GM18861 (cell line): ENCODE measurements at regions not wholly inside any gene's neighbourhood (a gene's known extent, or its start where the extent isn't known, plus 50 kb on each side); places are given as distances from the start of the nearest gene placed in this dataset.

Experiments used
- ATAC-seq: cut with Tn5 transposase; IDR thresholded peaks from one replicate; pipeline ENCODE4 v1.9.1; 2021; ENCODE audit not compliant: unreplicated experiment

GRCh38 chr9:79120941-79121340, 450.8 kb upstream of the TLE4 start:
- no peak for ATAC-seq

- ATAC-seq, result no peak
Measured at GRCh38 chr9:79123415-79123814, 448.4 kb upstream of the TLE4 start.

GRCh38 chr9:79127661-79128060, 444.1 kb upstream of the TLE4 start:
- no peak for ATAC-seq

- no peak for ATAC-seq
Measured at GRCh38 chr9:79129865-79130480, 441.8 kb upstream of the TLE4 start.

- no peak for ATAC-seq
Measured at GRCh38 chr9:79131246-79131774, 440.5 kb upstream of the TLE4 start.

GRCh38 chr9:79131824-79132377, 439.9 kb upstream of the TLE4 start:
- ATAC-seq, result no peak

GRCh38 chr9:79134654-79135053, 437.1 kb upstream of the TLE4 start:
- ATAC-seq, result no peak

- ATAC-seq, result no peak
Measured at GRCh38 chr9:79135681-79136415, 435.9 kb upstream of the TLE4 start.

- no peak for ATAC-seq
Measured at GRCh38 chr9:79140751-79141150, 431.0 kb upstream of the TLE4 start.

GRCh38 chr9:79143211-79143610, 428.6 kb upstream of the TLE4 start:
- no peak for ATAC-seq

GRCh38 chr9:79145442-79145841, 426.3 kb upstream of the TLE4 start:
- ATAC-seq, result no peak

GRCh38 chr9:79149585-79149984, 422.2 kb upstream of the TLE4 start:
- no peak for ATAC-seq

- no peak for ATAC-seq
Measured at GRCh38 chr9:79151791-79152190, 420.0 kb upstream of the TLE4 start.

GRCh38 chr9:79152306-79152705, 419.5 kb upstream of the TLE4 start:
- ATAC-seq, result no peak

- ATAC-seq, result no peak
Measured at GRCh38 chr9:79154806-79155205, 417.0 kb upstream of the TLE4 start.

- no peak for ATAC-seq
Measured at GRCh38 chr9:79155308-79155707, 416.5 kb upstream of the TLE4 start.

GRCh38 chr9:79163544-79163943, 408.2 kb upstream of the TLE4 start:
- no peak for ATAC-seq

- no peak for ATAC-seq
Measured at GRCh38 chr9:79164406-79164805, 407.4 kb upstream of the TLE4 start.

- no peak for ATAC-seq
Measured at GRCh38 chr9:79165020-79165780, 406.6 kb upstream of the TLE4 start.

- ATAC-seq, result no peak
Measured at GRCh38 chr9:79166005-79166404, 405.8 kb upstream of the TLE4 start.

- no peak for ATAC-seq
Measured at GRCh38 chr9:79170643-79171042, 401.1 kb upstream of the TLE4 start.

GRCh38 chr9:79173932-79174331, 397.8 kb upstream of the TLE4 start:
- no peak for ATAC-seq
